C4-2B (cell line): ENCODE measurements at regions not wholly inside any gene's neighbourhood (a gene's known extent, or its start where the extent isn't known, plus 50 kb on each side); places are given as distances from the start of the nearest gene placed in this dataset.

Experiments
- H3K27ac ChIP-seq: fragments of 450-650 bp; 2 replicates; pipeline ENCODE4 v1.5.1; 2017
- CTCF ChIP-seq: fragments of 450-650 bp; conservative IDR thresholded peaks from 2 replicates; pipeline ENCODE4 v1.5.1; 2017; ENCODE audit warnings: mild to moderate bottlenecking
- ZFX ChIP-seq: fragments of 450-650 bp; IDR thresholded peaks from 2 replicates; pipeline ENCODE4 v1.6.1; 2017

GRCh38 chr18:60754413-60755009, 381.9 kb upstream of the MC4R start:
- TF ChIP-seq ZFX, result no peak
- no peak for TF ChIP-seq CTCF

GRCh38 chr18:60755134-60755533, 382.6 kb upstream of the MC4R start:
- TF ChIP-seq ZFX (no peak), CTCF (no peak)
- no peak overlapping the region for H3K27ac ChIP-seq

More at GRCh38 chr18:60754413-60755009, 381.9 kb upstream of the MC4R start:
- no peak overlapping the region for H3K27ac ChIP-seq

GRCh38 chr18:60775978-60776377, 403.4 kb upstream of the MC4R start:
- H3K27ac ChIP-seq, result no peak overlapping the region
- TF ChIP-seq CTCF (no peak), ZFX (no peak)

GRCh38 chr18:60784161-60784560, 411.6 kb upstream of the MC4R start:
- no peak overlapping the region for H3K27ac ChIP-seq
- TF ChIP-seq CTCF (no peak), ZFX (no peak)

GRCh38 chr18:60794802-60795201, 422.2 kb upstream of the MC4R start:
- TF ChIP-seq ZFX (no peak), CTCF (no peak)
- no peak overlapping the region for H3K27ac ChIP-seq

GRCh38 chr18:60804415-60804814, 431.8 kb upstream of the MC4R start:
- H3K27ac ChIP-seq, result no peak overlapping the region
- no peak for TF ChIP-seq ZFX
- no peak for TF ChIP-seq CTCF

GRCh38 chr18:60809937-60810336, 437.4 kb upstream of the MC4R start:
- H3K27ac ChIP-seq, result no peak overlapping the region
- TF ChIP-seq ZFX, result no peak
- no peak for TF ChIP-seq CTCF
